Left lobe of liver (tissue), 2 donors: ENCODE measurements at regions not wholly inside any gene's neighbourhood (a gene's known extent, or its start where the extent isn't known, plus 50 kb on each side); places are given as distances from the start of the nearest gene placed in this dataset.
"Not testable (repeated sequence)": the region's sequence is repeated elsewhere in the genome, so short reads cannot be mapped to it uniquely, and the experiment has no call there.

ENCODE experiments used
- ATAC-seq: fragments of 200-7000 bp; cut with Tn5 transposase; one replicate; pipeline ENCODE4 v1.9.1; 2020; ENCODE audit warnings: mild to moderate bottlenecking, moderate library complexity
- DNase-seq: peaks from one replicate; pipeline ENCODE4 v3.0.0-alpha.2; 2020; ENCODE audit warnings: low spot score
- donor health status: DM: no; HTN: no; CAD: no; lungs with moderate emphysema.
- donor health status: DM: no; HTN: yes; CAD: no.

GRCh38 chr1:185409345-185409744 lies 92.3 kb upstream of the IVNS1ABP start:
- ATAC-seq: no peak
- no peak for DNase-seq

DNA sequence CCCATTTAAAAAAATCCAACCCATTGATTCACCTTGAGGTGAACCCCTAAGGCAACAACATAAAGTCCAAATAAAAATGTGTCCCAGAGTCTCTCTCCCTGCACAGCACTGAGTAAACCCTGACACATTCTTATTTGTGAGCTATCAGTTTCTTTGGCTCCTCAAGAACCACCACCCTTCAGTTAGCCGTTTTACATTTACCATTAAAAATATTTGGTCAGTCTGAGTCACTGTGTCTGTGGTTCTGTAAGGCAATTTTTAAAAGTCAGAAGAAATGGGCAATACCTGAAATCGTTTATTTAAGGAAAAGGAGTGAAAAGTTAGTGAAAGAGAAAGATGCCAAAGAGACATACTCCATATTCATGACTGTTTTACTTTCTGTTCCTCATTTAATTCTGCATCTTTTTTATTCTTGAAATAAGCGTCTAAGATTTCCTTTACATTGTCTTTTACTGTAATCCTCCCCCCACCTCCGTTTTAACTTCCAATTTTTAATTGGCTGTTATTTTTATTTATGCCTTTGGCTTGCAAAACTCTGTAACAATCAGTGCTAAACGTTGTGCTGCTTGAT lies 91.7 kb upstream of the IVNS1ABP start:
- DNase-seq (no peak), ATAC-seq (no peak)

DNA sequence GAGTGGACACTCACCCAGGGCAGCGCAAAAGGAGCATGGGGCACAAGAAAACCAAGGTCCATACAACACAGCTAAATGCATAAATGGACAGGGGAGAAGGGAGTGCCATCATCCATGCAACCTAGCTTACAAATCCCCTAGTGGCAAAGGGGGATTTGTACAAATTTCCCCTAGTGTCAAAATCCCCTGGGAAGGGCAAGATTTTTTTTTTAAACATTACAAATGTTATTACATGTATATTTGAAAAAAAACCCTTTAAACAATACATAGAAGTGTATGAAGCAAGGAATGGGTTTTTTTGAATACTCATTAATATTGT lies 89.6 kb upstream of the IVNS1ABP start:
- ATAC-seq: no peak
- DNase-seq: no peak

DNA sequence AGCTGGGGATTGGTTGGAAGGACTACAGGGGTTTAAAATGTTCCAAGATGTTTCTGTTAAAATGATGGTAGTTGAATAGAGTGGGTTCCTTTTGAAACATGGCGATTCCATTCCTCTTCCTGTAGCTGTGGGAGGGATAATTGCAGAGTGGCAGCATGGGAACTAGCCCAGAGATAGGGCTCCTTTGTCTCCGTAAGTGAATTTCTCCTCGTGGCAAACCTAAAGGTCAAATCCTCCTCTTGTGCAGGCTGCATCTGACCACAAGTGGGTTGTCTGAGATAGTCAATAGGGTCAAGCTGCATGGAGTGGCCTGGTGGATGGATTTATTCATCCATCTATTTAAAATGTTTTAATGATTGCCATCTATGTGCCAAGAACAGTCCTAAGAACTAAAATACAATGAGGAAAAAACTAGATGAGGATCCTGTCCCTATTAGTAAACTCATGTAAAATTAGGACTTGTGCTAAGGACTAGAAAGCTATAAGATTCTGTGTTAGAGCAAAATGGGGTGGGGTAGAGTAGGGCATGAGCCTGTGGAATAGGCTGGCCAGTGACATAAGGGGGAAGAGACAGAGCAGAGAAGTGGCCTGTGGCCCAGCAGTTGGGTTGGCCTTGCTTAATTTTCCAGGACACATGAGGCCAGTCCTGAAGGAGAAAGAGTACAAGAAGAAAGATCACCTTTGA lies 89.1 kb upstream of the IVNS1ABP start:
- ATAC-seq (no peak), DNase-seq (no peak)

GRCh38 chr1:185404907-185405568 lies 88.0 kb upstream of the IVNS1ABP start:
- DNase-seq (no peak), ATAC-seq (no peak)

- ATAC-seq (peak; percentile 79), DNase-seq (no peak)
Observed at GRCh38 chr1:185404291-185404690, 87.2 kb upstream of the IVNS1ABP start.

GRCh38 chr1:185402930-185403329 lies 85.9 kb upstream of the IVNS1ABP start:
- DNase-seq: no peak

DNA sequence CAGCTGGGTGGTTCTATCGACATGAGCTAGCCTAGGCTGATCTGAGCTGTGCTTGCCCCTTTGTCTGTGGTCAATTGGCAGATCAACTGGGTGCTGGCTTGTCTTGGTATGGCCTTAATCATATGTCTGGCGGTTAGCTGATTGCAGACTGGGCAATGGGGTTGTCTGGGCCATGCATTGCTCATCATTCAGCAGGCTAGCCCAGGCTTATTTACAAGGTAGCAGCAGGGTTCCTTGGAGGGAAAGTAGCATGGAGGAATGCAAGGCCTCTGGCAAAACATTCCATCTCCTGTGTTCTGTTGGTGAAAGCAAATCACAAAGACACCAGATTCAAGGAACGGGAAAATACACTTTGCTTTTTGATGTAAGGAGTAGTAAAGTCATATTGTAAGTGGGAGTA lies 84.0 kb upstream of the IVNS1ABP start:
- DNase-seq (no peak), ATAC-seq (no peak)

More at GRCh38 chr1:185402930-185403329, 85.9 kb upstream of the IVNS1ABP start:
- ATAC-seq: no peak

- DNase-seq (no peak), ATAC-seq (no peak)
Observed at GRCh38 chr1:185400052-185400451, 83.0 kb upstream of the IVNS1ABP start.

DNA sequence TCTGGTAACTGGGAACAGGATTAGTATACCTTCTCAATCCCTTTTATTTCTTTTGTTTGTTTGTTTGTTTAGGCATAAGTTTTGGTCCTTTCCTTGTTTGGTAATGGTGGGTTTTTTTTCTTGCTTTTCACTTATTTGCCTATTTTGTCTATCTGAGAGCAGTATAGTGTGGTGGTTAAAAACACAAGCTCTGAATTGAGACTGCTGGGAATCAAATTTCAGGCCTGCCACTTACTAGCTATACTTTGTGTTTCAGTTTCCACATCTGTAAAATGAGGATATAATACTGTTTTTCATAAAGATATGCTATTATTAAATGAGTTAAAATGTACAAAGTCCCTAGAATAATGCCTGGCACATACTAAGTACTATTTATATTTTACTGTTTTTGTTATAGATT lies 81.6 kb upstream of the IVNS1ABP start:
- no peak for DNase-seq
- ATAC-seq: no peak

- no peak for DNase-seq
- no peak for ATAC-seq
Observed at GRCh38 chr1:185398022-185398421, 81.0 kb upstream of the IVNS1ABP start.

GRCh38 chr1:185397183-185397582 lies 80.1 kb upstream of the IVNS1ABP start:
- ATAC-seq (no peak), DNase-seq (no peak)

DNA sequence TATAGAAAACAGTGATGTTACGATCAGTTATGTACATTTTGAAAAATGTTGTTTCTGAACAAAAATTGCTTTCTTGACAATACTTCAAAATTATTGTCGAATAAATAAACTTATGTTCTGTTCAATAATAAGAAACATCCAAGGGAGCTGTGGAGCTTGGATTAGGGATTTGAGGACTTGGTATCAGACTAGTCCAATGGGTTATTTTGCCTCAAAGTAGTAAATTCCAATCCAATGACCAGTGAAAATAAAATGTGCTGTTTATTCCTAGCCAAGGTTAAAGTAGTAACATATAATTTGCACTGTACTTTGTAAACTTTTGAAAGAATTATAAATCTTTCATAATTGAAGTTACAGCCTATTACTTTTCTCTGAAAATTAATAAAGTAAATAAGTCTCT lies 79.1 kb upstream of the IVNS1ABP start:
- no peak for DNase-seq
- ATAC-seq: no peak

DNA sequence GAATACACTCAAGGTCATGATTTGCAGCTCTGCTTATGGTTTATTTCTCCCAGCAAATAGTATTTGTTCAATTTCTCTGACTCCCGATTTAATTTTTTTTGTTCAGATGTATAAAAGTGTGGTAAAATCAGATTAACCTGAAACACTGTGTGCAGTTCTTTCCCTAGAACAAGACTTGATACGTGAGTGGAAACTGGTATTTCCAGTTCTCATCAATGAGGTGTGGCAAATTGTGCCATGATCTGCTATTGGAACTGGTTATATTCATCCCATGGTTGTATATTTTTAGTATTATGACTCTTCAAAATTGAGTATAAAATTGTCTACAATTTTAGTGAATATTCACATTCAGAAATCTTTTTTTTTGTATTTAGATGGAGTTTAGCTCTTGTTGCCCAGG lies 76.8 kb upstream of the IVNS1ABP start:
- ATAC-seq (no peak), DNase-seq (no peak)

- ATAC-seq: no peak
- no peak for DNase-seq
Observed at GRCh38 chr1:185393205-185393604, 76.2 kb upstream of the IVNS1ABP start.

- ATAC-seq (no peak), DNase-seq (no peak)
Observed at GRCh38 chr1:185388815-185389214, 71.8 kb upstream of the IVNS1ABP start.

DNA sequence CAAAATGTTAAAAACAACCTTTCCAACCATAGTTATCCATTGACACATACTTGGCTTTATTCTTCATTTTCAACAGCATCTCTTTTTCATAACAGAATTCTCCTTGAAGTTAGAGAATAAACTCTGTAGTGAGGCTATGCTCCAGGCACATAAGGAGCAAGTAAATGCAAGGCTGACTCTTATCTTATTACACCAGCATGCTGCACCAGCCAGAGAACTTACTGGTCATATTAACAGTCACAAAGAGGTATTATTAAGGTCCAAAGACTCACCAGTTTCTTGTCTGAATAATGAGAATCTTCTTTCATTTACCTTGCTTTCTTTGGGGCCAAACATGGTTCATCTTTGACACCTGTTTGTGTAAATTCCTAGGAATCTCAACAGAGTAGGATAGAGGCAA lies 71.3 kb upstream of the IVNS1ABP start:
- no peak for DNase-seq
- no peak for ATAC-seq

DNA sequence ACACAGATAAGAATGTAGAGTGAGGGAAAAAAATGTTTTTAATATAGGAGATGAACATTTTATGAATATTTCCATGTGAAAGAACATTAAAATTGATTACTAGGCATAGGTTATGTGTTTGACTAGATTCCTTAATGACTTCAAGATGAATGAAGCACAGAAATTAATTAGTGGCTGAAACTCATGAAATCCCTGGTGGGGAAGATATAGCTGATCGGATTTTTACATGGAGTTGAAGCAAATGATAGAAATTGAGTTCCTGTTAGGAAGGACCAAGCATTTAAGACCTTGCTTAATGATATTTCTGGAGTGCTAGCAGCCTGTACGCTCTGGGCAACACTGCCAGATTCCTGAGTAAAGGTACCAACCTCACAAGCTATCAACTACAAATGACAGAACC lies 68.9 kb upstream of the IVNS1ABP start:
- no peak for ATAC-seq
- DNase-seq: no peak

DNA sequence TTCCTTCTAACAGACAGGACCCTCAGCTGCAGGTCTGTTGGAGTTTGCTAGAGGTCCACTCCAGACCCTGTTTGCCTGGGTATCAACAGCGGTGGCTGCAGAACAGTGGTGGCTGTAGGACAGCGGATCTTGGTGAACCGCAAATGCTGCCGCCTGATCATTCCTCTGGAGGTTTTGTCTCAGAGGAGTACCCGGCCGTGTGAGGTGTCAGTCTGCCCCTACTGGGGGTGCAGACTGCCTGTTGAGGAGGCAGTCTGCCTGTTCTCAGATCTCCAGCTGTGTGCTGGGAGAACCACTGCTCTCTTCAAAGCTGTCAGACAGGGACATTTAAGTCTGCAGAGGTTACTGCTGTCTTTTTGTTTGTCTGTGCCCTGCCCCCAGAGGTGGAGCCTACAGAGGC lies 66.8 kb upstream of the IVNS1ABP start:
- DNase-seq, ATAC-seq: not testable (repeated sequence)

DNA sequence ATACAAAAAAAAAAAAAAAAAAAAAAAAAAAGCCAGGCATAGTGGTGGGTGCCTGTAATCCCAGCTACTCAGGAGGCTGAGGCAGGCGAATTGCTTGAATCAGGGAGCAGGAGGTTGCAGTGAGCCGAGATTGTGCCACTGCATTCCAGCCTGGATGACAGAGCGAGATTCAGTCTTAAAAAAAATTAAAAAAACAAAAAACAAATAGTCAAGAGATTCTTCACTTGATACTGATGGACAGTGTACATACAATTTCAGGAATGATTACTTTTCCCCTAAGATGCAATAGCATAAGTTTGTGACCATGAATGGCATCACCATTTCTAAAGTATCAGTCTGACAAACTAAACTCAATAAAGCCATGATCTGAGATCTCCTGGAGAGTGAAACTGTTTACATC lies 60.8 kb upstream of the IVNS1ABP start:
- ATAC-seq (no peak), DNase-seq (no peak)

DNA sequence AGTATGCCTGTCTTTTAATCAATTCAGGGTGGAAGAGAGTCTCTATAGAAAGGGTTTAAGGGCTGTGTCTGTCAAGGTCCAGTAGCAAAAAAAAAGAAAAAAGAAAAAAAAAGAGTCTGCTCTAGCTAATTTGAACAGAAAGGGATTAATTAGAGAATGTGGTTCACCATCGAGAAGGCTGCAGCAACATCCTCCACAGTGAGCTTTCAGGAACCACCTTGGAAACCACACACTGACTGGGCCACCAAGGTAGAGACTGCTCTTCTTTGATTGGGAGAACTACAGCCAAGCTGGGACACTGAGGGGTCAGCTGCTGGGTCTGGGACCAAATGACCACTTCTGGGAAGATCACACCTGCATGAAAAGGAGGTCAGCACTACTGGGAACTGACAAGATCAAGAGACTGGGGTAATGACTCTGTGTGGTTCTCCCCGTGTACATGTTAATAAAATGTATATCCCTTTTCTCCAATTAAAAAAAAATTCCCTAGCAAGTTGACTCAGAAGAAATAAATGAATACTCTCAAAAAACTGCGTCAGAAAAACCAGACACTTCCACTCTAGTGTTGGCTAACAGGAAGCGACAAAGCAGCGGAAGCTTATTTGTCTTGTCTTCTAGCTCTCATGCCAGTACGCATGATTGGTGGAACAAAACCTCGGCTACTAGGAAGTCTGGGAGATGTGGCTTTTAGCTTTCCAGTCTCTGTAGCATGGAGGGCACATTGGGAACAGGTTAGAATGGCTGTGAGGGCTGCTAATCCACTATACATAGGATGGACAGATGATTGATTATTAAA lies 60.0 kb upstream of the IVNS1ABP start:
- ATAC-seq (peak; percentile 24), DNase-seq (no peak)

- ATAC-seq (no peak), DNase-seq (no peak)
Observed at GRCh38 chr1:185376288-185376687, 59.2 kb upstream of the IVNS1ABP start.
